HG02798 (cell line): ENCODE measurements at regions not wholly inside any gene's neighbourhood (a gene's known extent, or its start where the extent isn't known, plus 50 kb on each side); places are given as distances from the start of the nearest gene placed in this dataset.

Experiments used
- ATAC-seq: cut with Tn5 transposase; IDR thresholded peaks from one replicate; pipeline ENCODE4 v1.9.1; 2021; ENCODE audit warnings: mild to moderate bottlenecking; ENCODE audit not compliant: unreplicated experiment, poor library complexity

GRCh38 chr3:101042996-101043686 is 49.9 kb upstream of the ABI3BP start:
- ATAC-seq, result no peak
